Astrocyte (in vitro differentiated cells and primary cell): ENCODE measurements at regions not wholly inside any gene's neighbourhood (a gene's known extent, or its start where the extent isn't known, plus 50 kb on each side); places are given as distances from the start of the nearest gene placed in this dataset.

Experiments
- DNase-seq: peaks from one replicate; pipeline ENCODE4 v3.0.0-alpha.2; 2010; ENCODE audit warnings: low read depth
- FAIRE-seq: peaks from 2 replicates; lab custom pipeline; 2011; peaks lifted over from hg19 to GRCh38; lab: Jason Lieb, UNC
- H2AFZ ChIP-seq: 2 replicates; pipeline ENCODE4 v1.6.0; 2012; ENCODE audit warnings: low read depth, low read length, inconsistent platforms
- H3K27ac ChIP-seq: 2 replicates; pipeline ENCODE4 v1.5.1; 2011; ENCODE audit warnings: low read depth, low read length, inconsistent platforms
- H3K27me3 ChIP-seq: 2 replicates; pipeline ENCODE4 v1.6.0; 2011; ENCODE audit warnings: low read length, inconsistent platforms; ENCODE audit not compliant: insufficient read depth
- H3K36me3 ChIP-seq: 2 replicates; pipeline ENCODE4 v1.5.1; 2011; ENCODE audit warnings: low read length, inconsistent platforms; ENCODE audit not compliant: insufficient read depth
- H3K4me1 ChIP-seq: 2 replicates; pipeline ENCODE4 v1.5.1; 2011; ENCODE audit warnings: low read length, inconsistent platforms; ENCODE audit not compliant: insufficient read depth
- H3K4me2 ChIP-seq: 2 replicates; pipeline ENCODE4 v1.6.0; 2012; ENCODE audit warnings: low read length, inconsistent platforms
- H3K4me3 ChIP-seq: 2 replicates; pipeline ENCODE4 v1.5.1; 2011; ENCODE audit warnings: low read depth, mild to moderate bottlenecking, low read length, inconsistent platforms; ENCODE audit not compliant: insufficient read depth
- H3K79me2 ChIP-seq: 2 replicates; pipeline ENCODE4 v1.6.0; 2012; ENCODE audit warnings: mild to moderate bottlenecking, low read length, inconsistent platforms; ENCODE audit not compliant: insufficient read depth
- H3K9ac ChIP-seq: 2 replicates; pipeline ENCODE4 v1.6.0; 2012; ENCODE audit warnings: mild to moderate bottlenecking, low read length, inconsistent platforms
- H3K9me3 ChIP-seq: 2 replicates; pipeline ENCODE4 v1.5.1; 2012; ENCODE audit warnings: low read depth, mild to moderate bottlenecking, low read length, inconsistent platforms; ENCODE audit not compliant: insufficient read depth
- H4K20me1 ChIP-seq: 2 replicates; pipeline ENCODE4 v1.6.0; 2012; ENCODE audit warnings: low read length, inconsistent platforms; ENCODE audit not compliant: insufficient read depth
- H3K27ac Mint-ChIP-seq: one replicate; pipeline ENCODE4 v1.8.0; 2021; ENCODE audit warnings: mild to moderate bottlenecking, mixed read lengths; ENCODE audit not compliant: unreplicated experiment
- H3K27me3 Mint-ChIP-seq: one replicate; pipeline ENCODE4 v1.8.0; 2021; ENCODE audit warnings: low read depth, mixed read lengths; ENCODE audit not compliant: unreplicated experiment
- H3K36me3 Mint-ChIP-seq: one replicate; pipeline ENCODE4 v1.8.0; 2021; ENCODE audit warnings: low read depth, mixed read lengths; ENCODE audit not compliant: unreplicated experiment
- H3K4me1 Mint-ChIP-seq: one replicate; pipeline ENCODE4 v1.8.0; 2021; ENCODE audit warnings: low read depth, mixed read lengths; ENCODE audit not compliant: unreplicated experiment
- H3K4me3 Mint-ChIP-seq: one replicate; pipeline ENCODE4 v1.8.0; 2021; ENCODE audit warnings: mild to moderate bottlenecking, moderate library complexity, mixed read lengths; ENCODE audit not compliant: unreplicated experiment
- H3K9me3 Mint-ChIP-seq: one replicate; pipeline ENCODE4 v1.8.0; 2021; ENCODE audit warnings: mild to moderate bottlenecking, mixed read lengths; ENCODE audit not compliant: unreplicated experiment
- CTCF ChIP-seq: IDR thresholded peaks from 2 replicates; pipeline ENCODE4 v1.5.1; 2011; ENCODE audit warnings: low read depth, mild to moderate bottlenecking, inconsistent platforms, low read length, moderate library complexity; ENCODE audit not compliant: insufficient read depth
- EZH2 ChIP-seq: IDR thresholded peaks from 2 replicates; pipeline ENCODE4 v1.6.1; 2012; ENCODE audit warnings: mild to moderate bottlenecking, low read length, inconsistent platforms; ENCODE audit not compliant: insufficient read depth

GRCh38 chr5:56567278-56567677 is 248.1 kb upstream of the MAP3K1 start:
- H3K36me3 Mint-ChIP-seq: no peaks in the 10 kb centered on the region
- H3K27ac Mint-ChIP-seq: no peak overlapping the region
- no peak for FAIRE-seq

GRCh38 chr5:56566374-56567249 is 248.7 kb upstream of the MAP3K1 start:
- no peak overlapping the region for H3K9ac ChIP-seq
- H3K4me3 ChIP-seq: no peak overlapping the region
- H3K27ac ChIP-seq: no peak overlapping the region
- Mint-ChIP-seq H3K4me1 (peaks cover 6% of the 10 kb centered on the region), H3K4me3 (no peak overlapping the region), H3K27me3 (peaks cover 26% of the 10 kb centered on the region), H3K27ac (no peak overlapping the region), H3K9me3 (no peaks in the 10 kb centered on the region), H3K36me3 (no peaks in the 10 kb centered on the region)
- no peaks in the 10 kb centered on the region for H4K20me1 ChIP-seq
- no peak for DNase-seq
- H3K4me1 ChIP-seq: no peaks in the 10 kb centered on the region
- peaks cover 13% of the 10 kb centered on the region for H3K27me3 ChIP-seq
- H3K4me2 ChIP-seq: no peak overlapping the region
- H3K36me3 ChIP-seq: no peaks in the 10 kb centered on the region
- no peaks in the 10 kb centered on the region for H3K79me2 ChIP-seq
- H2AFZ ChIP-seq: no peak overlapping the region
- H3K9me3 ChIP-seq: peaks cover 2% of the 10 kb centered on the region
- TF ChIP-seq EZH2 (no peak), CTCF (no peak)
- FAIRE-seq: no peak

More at GRCh38 chr5:56567278-56567677, 248.1 kb upstream of the MAP3K1 start:
- Histone ChIP-seq H3K36me3 (no peaks in the 10 kb centered on the region), H2AFZ (no peak overlapping the region), H3K4me2 (no peak overlapping the region), H3K27ac (no peak overlapping the region), H3K9me3 (peaks cover 2% of the 10 kb centered on the region), H3K9ac (no peak overlapping the region), H4K20me1 (no peaks in the 10 kb centered on the region), H3K27me3 (peaks cover 13% of the 10 kb centered on the region), H3K4me3 (no peak overlapping the region), H3K79me2 (no peaks in the 10 kb centered on the region), H3K4me1 (no peaks in the 10 kb centered on the region)
- peaks cover 24% of the 10 kb centered on the region for H3K27me3 Mint-ChIP-seq
- H3K9me3 Mint-ChIP-seq: no peaks in the 10 kb centered on the region
- peaks cover 6% of the 10 kb centered on the region for H3K4me1 Mint-ChIP-seq
- H3K4me3 Mint-ChIP-seq: no peak overlapping the region
- TF ChIP-seq EZH2 (no peak), CTCF (no peak)
- DNase-seq: no peak

GRCh38 chr5:56565644-56566043 is 249.7 kb upstream of the MAP3K1 start:
- H3K27ac ChIP-seq: no peak overlapping the region
- Mint-ChIP-seq H3K27me3 (peaks cover 29% of the 10 kb centered on the region), H3K27ac (no peak overlapping the region), H3K4me3 (no peak overlapping the region), H3K36me3 (no peaks in the 10 kb centered on the region), H3K9me3 (no peaks in the 10 kb centered on the region), H3K4me1 (peaks cover 6% of the 10 kb centered on the region)
- no peaks in the 10 kb centered on the region for H3K36me3 ChIP-seq
- H3K9ac ChIP-seq: no peak overlapping the region
- no peak for FAIRE-seq
- peaks cover 2% of the 10 kb centered on the region for H3K9me3 ChIP-seq
- H3K27me3 ChIP-seq: peaks cover 13% of the 10 kb centered on the region
- TF ChIP-seq EZH2 (no peak), CTCF (no peak)
- H3K79me2 ChIP-seq: no peaks in the 10 kb centered on the region
- no peak overlapping the region for H2AFZ ChIP-seq
- no peak overlapping the region for H3K4me3 ChIP-seq
- no peak for DNase-seq
- H3K4me1 ChIP-seq: no peaks in the 10 kb centered on the region
- no peaks in the 10 kb centered on the region for H4K20me1 ChIP-seq
- no peak overlapping the region for H3K4me2 ChIP-seq
